ENCODE measurements at regions not wholly inside any gene's neighbourhood (a gene's known extent, or its start where the extent isn't known, plus 50 kb on each side); places are given as distances from the start of the nearest gene placed in this dataset.
A peak's percentile ranks its signal among the peaks of the same experiment; 100 is the strongest.

- peak; percentile 59 for TF ChIP-seq SMC3 (conservative IDR thresholded peaks at IDR 0.05; ENCODE audit: insufficient read depth, low read depth, low read length)
- TF ChIP-seq TAF7 (tag; IDR thresholded peaks at IDR 0.05) = no peak
- TF ChIP-seq POLR2G (IDR thresholded peaks at IDR 0.05; ENCODE audit: low read depth, low read length) = no peak
- no peak for TF ChIP-seq NCOA2 (IDR thresholded peaks at IDR 0.05; ENCODE audit: partially characterized antibody in 2 of 2)
- TF ChIP-seq ZNF707 (CRISPR knock-in tag; conservative IDR thresholded peaks at IDR 0.05) = no peak
- TF ChIP-seq RAD21 (CRISPR knock-in tag; conservative IDR thresholded peaks at IDR 0.05 in 1 of 2, IDR thresholded peaks at IDR 0.05 in 1 of 2) = peak; percentile 80 to 82
- no peak for TF ChIP-seq CBFB (CRISPR knock-in tag; IDR thresholded peaks at IDR 0.05)
- TF ChIP-seq, protein P1, sequence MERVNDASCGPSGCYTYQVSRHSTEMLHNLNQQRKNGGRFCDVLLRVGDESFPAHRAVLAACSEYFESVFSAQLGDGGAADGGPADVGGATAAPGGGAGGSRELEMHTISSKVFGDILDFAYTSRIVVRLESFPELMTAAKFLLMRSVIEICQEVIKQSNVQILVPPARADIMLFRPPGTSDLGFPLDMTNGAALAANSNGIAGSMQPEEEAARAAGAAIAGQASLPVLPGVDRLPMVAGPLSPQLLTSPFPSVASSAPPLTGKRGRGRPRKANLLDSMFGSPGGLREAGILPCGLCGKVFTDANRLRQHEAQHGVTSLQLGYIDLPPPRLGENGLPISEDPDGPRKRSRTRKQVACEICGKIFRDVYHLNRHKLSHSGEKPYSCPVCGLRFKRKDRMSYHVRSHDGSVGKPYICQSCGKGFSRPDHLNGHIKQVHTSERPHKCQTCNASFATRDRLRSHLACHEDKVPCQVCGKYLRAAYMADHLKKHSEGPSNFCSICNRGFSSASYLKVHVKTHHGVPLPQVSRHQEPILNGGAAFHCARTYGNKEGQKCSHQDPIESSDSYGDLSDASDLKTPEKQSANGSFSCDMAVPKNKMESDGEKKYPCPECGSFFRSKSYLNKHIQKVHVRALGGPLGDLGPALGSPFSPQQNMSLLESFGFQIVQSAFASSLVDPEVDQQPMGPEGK (CRISPR knock-in tag; IDR thresholded peaks at IDR 0.05; ENCODE audit: borderline replicate concordance) = no peak
- TF ChIP-seq ZNF121 (CRISPR knock-in tag; conservative IDR thresholded peaks at IDR 0.05) = no peak
- TF ChIP-seq, protein P2, sequence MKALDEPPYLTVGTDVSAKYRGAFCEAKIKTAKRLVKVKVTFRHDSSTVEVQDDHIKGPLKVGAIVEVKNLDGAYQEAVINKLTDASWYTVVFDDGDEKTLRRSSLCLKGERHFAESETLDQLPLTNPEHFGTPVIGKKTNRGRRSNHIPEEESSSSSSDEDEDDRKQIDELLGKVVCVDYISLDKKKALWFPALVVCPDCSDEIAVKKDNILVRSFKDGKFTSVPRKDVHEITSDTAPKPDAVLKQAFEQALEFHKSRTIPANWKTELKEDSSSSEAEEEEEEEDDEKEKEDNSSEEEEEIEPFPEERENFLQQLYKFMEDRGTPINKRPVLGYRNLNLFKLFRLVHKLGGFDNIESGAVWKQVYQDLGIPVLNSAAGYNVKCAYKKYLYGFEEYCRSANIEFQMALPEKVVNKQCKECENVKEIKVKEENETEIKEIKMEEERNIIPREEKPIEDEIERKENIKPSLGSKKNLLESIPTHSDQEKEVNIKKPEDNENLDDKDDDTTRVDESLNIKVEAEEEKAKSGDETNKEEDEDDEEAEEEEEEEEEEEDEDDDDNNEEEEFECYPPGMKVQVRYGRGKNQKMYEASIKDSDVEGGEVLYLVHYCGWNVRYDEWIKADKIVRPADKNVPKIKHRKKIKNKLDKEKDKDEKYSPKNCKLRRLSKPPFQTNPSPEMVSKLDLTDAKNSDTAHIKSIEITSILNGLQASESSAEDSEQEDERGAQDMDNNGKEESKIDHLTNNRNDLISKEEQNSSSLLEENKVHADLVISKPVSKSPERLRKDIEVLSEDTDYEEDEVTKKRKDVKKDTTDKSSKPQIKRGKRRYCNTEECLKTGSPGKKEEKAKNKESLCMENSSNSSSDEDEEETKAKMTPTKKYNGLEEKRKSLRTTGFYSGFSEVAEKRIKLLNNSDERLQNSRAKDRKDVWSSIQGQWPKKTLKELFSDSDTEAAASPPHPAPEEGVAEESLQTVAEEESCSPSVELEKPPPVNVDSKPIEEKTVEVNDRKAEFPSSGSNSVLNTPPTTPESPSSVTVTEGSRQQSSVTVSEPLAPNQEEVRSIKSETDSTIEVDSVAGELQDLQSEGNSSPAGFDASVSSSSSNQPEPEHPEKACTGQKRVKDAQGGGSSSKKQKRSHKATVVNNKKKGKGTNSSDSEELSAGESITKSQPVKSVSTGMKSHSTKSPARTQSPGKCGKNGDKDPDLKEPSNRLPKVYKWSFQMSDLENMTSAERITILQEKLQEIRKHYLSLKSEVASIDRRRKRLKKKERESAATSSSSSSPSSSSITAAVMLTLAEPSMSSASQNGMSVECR (CRISPR knock-in tag; IDR thresholded peaks at IDR 0.05) = no peak
- TF ChIP-seq HMBOX1 (IDR thresholded peaks at IDR 0.05) = no peak
- TF ChIP-seq FOXP4 (CRISPR knock-in tag; IDR thresholded peaks at IDR 0.05; ENCODE audit: borderline replicate concordance) = no peak
- no peak for TF ChIP-seq TOE1 (IDR thresholded peaks at IDR 0.05; ENCODE audit: borderline replicate concordance)
- TF ChIP-seq TOE1 (CRISPR knock-in tag; IDR thresholded peaks at IDR 0.05; ENCODE audit: borderline replicate concordance, low read depth) = no peak
- no peak for TF ChIP-seq TCFL5 (CRISPR knock-in tag; conservative IDR thresholded peaks at IDR 0.05)
- no peak for TF ChIP-seq EP300 (IDR thresholded peaks at IDR 0.05; ENCODE audit: low read length)
Measured at GRCh38 chr4:102449751-102450352, 51.3 kb upstream of the NFKB1 start (continued).

Measured in K562 (cell line).